ENCODE measurements at regions not wholly inside any gene's neighbourhood (a gene's known extent, or its start where the extent isn't known, plus 50 kb on each side); places are given as distances from the start of the nearest gene placed in this dataset.
"Not testable (repeated sequence)": the region's sequence is repeated elsewhere in the genome, so short reads cannot be mapped to it uniquely, and the experiment has no call there.

DNA sequence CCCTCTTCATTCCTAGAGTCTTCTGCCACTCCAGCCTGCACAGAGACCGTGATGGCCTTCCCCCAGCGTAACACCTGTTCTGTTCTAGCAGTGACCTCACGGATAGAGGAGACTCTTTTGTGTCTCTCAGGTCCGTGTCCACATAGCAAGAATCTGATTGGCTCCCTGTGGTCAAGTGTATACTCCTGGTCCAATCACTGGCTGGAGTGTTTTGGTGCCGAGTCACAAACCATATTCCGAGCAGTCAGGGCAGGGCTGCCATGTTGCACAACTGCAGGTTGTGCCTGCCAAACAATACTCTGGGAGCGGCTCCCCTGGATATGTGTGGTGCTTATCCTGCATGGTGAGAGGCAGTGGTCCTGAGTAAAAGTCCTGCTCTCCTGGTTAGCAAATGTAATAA, 402.4 kb downstream of the KCNRG start:
- DNase-seq (ENCODE audit: low read depth, low spot score) = no peak

DNA sequence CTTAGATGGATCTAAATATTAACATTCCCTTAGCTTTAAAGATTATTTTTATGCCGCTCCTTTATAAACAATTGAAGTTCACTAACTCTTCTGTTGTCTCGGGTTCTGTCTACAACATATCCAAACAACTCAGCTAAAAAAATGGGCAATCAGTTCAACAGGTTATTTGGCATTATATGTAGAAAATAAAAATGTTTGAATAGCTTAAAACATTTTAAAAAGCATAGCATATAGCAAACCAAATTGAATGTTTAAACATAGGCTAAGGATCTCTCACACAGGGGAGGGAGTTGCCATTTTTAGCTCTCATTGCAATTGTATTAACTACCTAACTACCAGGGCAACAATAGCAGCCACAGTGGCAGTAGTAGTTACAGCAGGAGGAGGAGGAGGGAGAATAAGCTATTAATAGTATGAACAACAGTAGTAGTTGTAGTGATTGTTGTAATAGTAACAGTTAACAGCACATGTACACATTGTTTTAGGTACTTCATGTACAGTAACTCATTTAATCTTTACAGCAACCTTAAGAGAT, 404.2 kb downstream of the KCNRG start:
- no peak for DNase-seq (ENCODE audit: low read depth, low spot score)

DNA sequence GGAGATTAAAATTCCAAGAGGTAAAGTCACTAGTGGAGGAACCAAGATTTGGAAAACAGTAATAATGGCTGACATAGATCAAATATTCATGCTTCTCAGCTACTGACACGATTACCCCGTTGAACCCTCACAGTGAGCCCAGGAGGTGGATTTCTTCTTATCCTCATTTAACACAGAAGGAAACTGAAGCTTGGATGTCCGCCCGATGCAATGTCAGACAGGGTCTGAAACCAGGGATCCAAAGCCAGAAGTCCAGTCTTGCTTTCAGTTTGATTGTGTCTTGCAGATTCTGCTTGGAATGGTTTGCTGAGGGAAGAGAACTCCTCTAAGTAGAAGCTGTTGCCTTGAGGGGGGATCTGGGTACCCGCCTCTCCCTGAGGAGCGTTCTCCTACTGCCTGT, 404.7 kb downstream of the KCNRG start:
- DNase-seq (ENCODE audit: low read depth, low spot score) = no peak

DNA sequence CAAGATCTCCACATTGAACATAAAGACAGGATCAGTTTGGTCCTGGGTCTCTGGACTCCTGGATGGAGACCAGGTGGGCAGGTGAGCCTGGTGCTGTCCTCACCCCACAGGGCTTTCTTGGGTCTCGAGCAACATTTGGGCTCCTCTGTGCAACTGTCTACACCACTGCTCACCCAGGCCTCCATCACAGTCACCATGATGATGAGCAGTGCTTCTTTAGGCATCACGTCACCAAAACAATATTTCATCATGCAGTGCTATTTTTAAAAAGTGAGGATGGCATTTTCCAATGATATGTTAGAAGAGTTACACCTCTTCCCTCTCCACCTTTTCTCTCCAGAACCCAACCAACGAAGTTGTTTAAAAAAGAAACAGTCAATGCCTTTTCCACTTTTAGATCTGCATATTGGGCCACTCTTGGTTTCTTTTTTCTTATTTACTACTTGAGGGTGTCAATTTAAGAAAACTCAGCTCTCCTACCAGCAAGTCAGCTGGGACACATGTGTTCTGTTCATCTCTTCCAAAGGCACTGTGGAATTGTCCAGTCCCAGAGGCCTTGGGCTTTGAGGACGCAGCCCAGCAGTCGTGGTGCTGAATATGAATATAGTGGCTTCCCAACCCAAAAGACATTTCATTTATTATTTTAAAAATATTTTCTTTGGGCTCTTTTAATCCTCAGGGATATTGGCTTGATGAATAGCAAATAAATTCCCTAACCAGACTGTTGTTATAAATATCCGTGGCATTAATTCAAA, 405.7 kb downstream of the KCNRG start:
- DNase-seq (ENCODE audit: low read depth, low spot score) = no peak

DNA sequence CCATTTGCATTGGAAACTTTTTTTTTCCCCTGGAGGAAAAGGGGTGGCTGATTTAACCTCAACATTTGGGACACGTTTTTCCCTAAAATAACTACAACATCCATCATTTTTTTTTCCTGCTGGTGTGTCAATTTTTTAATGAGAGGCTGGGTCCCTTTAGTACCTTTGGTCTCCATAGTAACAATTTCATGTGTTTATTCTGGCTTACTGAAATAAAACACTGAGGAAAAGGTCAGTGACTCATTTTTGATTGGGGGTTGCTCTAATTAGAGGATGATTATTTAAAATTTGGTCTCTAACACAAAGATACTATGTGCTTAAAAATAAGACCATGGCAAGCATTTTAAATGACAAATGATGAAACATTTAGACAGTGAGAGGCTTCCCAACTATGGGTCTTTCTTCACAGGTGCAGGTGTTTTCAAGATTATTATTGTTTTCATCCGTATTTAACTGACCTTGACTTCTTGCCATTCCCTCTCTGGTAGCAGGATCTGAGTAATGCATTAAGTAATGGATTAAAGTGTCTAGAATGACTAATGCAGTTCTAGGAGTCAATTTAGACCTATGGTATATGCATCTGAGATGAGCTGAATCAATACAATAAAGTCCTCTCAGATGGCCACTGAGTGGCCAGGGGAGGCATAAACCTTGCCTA, 406.4 kb downstream of the KCNRG start:
- DNase-seq (ENCODE audit: low read depth, low spot score) = no peak

DNA sequence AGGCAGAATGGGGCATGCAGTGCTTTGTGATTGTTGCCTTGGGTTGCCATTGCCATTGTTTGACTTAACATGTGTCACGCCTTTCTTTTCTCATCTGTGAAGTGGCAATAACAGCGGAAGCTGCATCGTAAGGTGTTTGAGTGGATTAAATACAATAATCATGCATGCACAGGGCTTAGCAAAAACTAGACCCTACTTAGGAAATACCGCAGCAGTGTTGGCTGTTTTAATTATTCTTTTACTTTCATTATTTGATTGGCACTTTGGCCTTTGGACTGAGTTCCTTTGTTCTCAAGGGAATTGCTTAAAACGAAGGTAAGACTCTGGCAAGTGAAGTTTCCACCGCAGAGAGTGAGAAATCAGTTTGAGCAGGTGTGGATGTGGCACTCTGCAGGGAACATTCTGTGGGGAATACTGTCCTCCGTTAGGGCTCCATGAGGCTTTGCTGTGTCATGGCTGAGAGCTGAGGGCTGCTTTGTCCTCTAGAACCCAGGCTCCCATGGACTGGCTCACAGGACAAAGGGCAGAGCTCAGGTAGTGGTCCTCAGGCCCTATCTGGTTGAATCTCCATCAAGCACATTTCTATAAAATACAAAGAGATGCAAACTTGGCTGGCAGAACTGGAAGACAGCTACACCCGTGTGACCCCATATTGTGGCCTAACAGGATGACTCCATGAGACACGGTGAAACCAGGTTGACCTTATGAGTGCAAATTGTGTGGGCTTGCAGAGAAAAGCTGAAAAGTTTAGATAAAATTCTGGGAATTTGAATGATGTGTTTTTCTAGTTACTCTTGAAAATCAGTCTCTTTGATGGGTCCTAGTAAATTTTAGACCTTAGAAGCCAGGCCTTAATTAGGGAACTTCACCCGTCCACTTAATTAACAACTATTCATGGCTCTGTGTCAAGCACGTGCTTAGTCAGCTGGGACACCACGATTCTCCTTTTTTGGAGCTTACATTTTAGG, 407.2 kb downstream of the KCNRG start:
- no peak for DNase-seq (ENCODE audit: low read depth, low spot score)

DNA sequence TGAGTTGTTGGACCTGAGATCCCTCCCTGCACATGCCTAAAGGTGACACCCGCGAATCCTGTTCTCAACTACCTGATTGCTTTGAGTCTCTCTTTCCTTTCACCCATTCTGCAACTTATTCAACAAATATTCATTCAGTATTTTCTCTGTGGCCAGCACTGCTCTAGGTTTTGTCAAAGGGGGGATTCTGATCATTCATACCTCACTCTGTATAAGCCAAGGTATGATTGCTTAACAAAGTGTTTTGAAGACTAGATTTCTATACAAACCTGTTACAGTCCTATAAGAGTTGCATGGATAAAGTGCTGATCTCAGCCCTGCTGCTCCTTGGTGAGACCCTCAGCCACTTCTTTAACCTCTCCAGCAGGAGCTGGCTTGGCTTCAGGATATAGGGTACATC, 409.7 kb downstream of the KCNRG start:
- DNase-seq (ENCODE audit: low read depth, low spot score) = no peak

DNA sequence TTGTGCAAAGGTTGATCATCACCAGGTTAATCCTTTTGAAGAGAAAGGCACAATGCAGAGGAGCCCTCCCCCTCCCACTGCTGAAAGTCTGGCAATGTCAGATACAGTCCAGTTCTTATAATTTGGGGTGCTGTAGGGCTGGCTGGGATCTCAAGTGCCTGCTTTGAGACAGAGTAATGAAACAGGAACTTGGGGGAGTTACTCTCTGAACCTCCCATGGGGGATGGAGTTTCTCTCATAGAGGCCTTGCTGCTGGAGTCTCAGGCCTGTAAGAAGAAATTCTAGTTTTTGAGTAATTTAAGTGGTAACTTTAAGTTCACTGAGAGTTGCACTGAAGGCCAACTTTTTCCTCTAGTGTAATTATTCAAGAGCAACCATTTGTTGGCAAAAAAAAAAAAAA, 410.5 kb downstream of the KCNRG start:
- no peak for DNase-seq (ENCODE audit: low read depth, low spot score)

DNA sequence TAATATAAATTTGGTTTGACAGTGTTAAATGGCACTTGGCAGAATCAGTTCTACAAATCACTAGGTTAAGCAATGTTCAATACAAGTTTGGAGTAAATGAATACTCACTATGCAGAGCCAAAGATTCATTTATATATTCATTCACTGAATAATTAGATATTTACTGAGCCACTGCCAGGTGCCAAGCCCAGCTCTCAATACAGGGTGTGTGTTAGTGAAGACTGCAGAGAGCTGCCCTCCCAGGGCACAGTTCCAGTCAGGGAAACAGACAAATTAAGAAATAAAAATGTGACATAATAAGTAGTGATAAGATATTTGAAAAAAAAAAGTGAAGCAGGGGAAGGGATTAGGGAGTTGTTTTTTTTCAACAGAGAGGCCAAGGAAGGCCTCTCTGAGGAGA, 411.7 kb downstream of the KCNRG start:
- no peak for DNase-seq (ENCODE audit: low read depth, low spot score)

DNA sequence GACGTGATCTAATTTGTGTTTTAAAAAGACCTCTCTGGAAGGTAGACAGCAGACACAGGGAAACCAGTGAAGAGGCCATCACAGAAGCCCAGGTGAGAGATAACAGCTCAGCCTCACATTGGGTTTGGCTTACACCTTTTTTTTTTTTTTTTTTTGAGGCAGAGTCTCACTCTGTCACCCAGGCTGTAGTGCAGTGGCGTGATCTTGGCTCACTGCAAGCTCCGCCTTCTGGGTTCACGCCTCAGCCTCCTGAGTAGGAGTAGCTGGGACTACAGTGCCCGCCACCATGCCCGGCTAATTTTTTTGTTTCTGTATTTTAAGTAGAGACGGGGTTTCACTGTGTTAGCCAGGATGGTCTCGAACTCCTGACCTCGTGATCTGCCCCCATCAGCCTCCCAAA, 412.3 kb downstream of the KCNRG start:
- not testable (repeated sequence) for DNase-seq (ENCODE audit: low read depth, low spot score)

DNA sequence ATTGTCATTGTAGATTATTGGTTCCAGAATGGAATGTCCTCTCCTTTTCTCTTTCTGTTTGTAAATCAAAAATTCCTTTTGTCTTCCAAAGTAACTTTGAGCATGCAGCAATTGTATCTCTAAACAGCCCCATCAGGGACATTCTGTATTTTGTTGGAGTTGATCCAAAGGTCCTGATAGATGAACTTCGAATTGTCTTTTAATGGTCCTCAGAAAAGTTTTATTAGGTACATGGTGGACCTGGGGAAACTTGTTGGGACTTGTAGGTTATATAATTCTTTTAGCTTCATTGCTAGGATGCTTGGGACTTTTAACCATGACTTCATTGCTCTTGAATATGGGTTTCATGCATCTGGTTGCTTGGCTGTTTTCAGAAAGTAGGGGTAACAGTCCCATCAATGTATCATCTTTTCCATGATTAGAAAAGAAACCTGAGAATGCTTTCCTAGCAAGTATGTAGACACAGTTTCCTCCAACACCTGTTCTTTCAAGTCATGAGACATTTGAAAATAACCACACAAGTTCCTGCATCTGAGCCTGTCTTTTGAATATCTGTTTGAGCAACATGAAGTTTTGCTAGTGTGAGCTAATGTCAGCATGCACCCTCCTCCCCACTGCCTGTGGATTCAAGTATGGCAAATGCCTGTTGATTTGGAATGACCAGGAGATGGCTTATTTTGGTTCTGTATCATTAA, 413.1 kb downstream of the KCNRG start:
- no peak for DNase-seq (ENCODE audit: low read depth, low spot score)

DNA sequence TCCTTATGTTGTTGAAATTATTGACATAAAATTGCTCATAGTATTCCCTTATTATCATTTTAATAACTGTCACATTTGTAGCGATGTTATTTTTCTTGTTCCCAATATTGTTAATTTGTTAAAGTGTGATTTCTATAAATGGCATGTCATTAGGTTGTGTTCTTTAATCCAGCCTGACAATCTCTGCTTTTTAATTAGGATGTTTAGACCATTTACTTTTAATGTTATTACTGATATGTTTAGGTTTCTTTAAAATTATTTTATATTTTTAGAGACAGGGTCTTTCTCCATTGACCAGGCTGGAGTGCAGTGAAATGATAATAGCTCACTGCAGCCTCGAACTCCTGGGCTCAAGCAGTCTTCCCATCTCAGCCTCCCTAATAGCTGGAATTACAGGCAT, 408.5 kb downstream of the DLEU7 start:
- DNase-seq (ENCODE audit: low read depth, low spot score) = no peak

DNA sequence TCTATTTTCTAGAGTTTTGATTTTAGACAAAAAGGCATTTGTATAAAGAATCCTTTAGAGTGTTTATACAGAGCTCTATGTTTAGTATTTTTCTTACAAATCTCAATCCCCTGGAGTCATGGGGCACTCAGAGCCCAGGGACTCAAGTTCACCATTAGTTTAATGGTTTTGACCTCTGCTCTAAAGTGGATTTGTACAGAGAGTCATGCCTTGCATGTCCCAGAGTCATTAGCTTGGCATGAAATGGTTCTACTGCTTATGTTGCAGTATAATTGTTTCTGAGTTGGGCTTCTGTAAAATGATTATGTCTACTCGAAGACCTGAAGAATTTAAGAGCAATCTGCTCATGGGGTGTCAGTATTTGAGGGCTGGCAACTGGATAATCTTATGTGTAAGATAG, 406.2 kb downstream of the DLEU7 start:
- DNase-seq (ENCODE audit: low read depth, low spot score) = no peak

DNA sequence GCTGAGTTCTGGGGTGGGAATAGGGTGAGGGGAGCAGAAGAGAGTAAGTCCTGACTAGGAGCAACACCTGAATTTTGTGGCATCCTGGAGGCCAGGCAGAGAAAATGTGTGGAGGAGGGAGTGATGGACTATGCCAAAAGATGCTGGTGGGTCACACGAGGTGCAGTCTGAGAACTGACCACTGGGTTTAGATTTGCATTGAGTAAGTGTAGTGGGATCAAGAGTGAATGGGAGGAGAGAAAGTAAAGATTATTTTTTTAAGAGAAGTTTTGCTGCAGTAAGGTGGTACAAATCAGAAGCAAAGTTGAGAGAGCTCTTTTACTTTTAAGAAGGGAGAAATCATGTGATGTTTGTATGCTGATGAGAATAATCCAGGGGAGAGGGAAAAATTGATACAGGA, 405.1 kb downstream of the DLEU7 start:
- DNase-seq (ENCODE audit: low read depth, low spot score) = no peak

DNA sequence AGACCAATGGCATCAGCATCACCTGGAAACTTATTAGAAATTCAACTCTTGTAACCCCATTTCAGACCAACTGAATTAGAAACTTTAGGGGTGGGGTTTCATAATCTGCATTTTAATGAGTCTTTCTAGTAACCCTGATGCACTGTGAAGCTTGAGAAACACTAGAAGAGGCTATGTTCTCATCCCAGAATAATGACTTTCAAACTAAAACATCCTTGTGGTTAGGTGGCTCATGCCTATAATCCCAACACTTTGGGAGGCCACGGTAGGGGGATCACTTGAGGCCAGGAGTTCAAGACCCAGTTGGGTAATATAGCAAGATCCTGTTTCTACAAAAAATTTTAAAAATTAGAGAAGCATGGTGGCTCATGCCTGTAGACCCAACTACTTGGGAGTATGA, 402.4 kb downstream of the DLEU7 start:
- no peak for DNase-seq (ENCODE audit: low read depth, low spot score)

DNA sequence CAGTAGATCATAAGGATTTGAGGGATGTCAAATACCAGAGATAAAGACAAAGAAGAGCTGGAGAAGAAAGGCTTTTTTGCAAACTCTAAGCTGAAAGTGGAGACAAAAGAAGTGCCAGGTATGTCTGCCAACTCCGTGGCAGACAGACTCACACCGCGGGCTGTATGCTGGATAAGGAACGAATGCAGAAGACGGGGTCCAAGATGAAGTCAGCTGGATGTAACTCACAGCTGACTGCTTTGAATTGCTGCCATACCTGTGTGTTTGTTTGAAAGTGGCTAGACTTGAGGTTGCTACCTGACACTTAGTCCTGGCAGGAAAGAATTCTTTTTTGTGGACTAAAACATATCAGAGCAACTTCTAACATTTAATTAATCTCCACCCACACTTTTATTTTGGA, 398.8 kb downstream of the DLEU7 start:
- DNase-seq (ENCODE audit: low read depth, low spot score) = no peak

DNA sequence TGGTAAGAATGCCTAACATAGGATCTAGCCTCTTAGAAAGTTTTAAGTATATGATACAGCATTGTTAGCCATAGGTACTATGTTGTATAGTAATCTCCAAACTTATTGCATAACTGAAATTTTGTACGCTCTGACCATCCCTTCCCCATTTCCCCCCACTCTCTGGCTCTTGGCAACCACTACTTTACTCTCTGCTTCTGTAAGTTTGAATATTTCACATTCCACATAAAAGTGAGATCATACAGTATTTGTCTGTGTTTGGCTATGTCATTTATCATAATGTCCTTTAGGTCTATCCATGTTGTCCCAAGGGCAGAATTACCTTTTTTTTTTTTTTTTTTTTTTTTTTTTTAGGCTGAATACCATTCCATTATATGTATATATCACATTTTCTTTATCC, 396.9 kb downstream of the DLEU7 start:
- no peak for DNase-seq (ENCODE audit: low read depth, low spot score)

DNA sequence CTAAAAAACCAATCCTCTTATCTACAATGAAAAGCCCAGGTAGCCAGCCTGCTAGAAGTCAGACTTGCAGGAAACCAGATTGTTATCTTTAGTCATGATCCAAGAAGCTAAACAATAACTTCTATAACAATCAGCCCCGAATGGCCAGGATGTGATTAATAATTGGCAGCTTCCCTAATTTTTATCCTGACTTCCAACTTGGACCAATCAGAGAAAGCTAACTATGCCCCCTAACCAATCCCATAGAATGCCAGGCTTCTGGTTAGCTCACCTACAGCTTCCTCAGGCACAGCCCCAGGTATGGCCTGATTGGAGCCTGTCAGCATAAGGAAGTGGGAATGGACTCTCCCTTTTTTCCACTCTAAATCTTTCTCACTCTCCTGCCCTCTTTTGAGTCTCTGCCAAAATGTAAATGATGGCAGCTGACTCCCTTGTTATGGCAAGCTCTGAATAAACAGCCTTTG, 394.9 kb downstream of the DLEU7 start:
- DNase-seq (ENCODE audit: low read depth, low spot score) = no peak

DNA sequence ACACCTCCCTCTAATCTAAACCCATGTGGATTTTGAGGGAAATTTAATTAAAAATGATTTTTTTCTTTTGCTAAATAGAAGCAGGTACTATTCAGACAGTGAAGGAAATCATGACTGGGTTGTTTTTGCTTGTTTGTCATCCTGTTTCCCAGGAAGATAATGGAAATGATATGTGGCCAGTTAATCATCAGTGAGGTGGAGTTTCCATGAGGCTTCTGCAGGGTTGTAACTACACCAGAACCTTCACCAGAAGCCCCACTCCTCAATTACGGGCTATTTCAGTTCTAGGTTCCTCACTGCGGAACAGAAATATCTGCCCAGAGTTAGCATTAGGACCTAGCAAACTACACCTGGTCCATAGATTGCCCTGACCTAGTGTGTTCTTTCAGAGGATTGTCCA, 394.0 kb downstream of the DLEU7 start:
- no peak for DNase-seq (ENCODE audit: low read depth, low spot score)

DNA sequence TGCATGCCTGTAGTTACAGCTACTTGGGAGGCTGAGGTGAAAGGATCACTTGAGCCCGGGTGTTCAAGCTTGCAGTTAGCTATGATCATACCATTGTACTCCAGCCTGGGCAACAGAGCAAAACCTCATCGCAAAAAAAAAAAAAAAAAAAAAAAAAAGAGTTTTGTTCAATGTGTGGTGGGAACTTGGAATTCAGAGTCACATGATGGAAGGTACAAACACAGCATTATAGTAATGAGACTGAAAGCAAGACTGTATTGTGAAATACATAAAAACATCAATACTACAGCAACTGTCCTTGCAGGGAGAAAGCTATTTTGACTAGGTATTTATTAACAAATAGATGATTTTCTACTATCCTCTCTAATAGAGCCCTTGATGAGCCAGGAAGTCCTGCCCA, 393.2 kb downstream of the DLEU7 start:
- no peak for DNase-seq (ENCODE audit: low read depth, low spot score)

DNA sequence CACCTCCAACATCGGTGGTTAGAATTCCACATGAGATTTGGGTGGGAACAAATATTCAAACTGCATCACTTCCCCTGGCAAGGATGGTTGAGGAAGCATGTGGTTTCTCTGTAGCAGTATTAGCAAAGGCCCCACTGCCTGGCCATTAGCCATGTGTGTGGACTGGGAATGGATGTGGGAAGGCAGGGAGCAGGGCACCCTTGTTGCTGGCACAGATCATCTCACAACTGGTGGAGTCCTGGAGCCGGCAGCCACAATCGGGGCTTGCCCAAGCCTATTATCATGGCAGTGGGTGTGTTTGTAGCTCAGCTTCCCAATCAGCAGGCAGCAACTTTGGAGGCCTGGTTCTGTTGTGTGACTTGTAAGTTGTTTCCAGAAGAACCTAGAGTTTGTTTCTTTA, 391.9 kb downstream of the DLEU7 start:
- DNase-seq (ENCODE audit: low read depth, low spot score) = no peak

Measured in iPS DF 19.7 (cell line).